ENCODE measurements at regions not wholly inside any gene's neighbourhood (a gene's known extent, or its start where the extent isn't known, plus 50 kb on each side); places are given as distances from the start of the nearest gene placed in this dataset.

- TF ChIP-seq CTCF (IDR thresholded peaks at IDR 0.05) (no peak), POLR2A (IDR thresholded peaks at IDR 0.05) (no peak)
These were observed 114.8 kb upstream of the LAMA2 start for GRCh38 chr6:128768187-128768586.

Measured in esophagus squamous epithelium (tissue), 4 donors.